GM03348 (cell line): ENCODE measurements at regions not wholly inside any gene's neighbourhood (a gene's known extent, or its start where the extent isn't known, plus 50 kb on each side); places are given as distances from the start of the nearest gene placed in this dataset.

Source experiments
- DNase-seq: peaks from one replicate; pipeline ENCODE4 v3.0.0; 2012; ENCODE audit warnings: low spot score

DNA sequence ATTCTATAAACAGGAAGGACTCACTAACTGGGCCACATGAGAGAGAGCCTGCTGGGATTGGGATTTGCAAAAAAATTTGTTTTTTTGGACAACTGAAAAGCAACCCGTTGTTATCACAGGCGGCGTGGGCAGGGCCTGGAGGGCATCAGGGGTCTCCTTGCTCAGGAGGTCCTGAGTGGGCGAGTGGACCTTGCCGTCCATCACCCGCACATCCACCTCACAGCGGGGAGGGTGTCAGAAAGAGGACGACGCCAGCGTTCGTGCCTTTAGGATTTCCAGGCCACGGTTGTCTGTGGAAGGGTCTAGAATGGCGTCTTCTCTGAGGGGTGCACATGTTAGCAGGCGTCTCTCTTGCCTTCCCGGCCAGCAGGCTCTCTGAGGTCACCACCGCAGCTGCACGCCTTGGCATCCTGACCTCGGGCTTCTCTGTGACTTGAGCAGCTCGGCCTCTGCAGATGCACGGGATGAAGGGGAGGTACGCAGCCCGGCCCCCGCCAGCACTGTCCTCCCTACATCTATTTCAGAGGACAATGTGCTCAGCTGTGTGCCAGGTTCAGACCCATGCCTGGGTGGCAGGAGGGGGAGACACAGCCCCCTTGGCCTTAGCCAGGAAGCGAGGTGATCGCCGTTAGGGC, 749.5 kb downstream of the BRD1 start:
- DNase-seq, result no peak

DNA sequence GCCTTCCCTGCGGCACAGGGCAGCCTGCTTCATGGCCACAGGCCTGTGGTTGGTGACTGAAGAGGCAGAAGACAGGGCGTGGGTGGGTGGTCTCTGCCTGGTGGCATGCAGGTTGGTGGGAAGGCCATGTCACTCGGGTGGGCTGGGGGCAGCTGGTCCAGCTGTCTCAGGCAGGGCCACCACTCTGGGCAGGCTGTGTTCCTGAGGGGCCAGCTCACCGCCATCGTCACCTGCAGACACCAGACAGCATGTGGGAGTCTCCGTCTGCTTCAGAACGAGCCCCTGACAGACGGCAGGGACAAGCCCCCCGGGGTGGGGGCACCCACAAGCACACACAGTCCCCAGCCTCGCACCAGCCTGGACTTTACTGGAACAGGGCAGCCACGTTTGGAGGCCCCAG, 750.1 kb downstream of the BRD1 start:
- no peak for DNase-seq

DNA sequence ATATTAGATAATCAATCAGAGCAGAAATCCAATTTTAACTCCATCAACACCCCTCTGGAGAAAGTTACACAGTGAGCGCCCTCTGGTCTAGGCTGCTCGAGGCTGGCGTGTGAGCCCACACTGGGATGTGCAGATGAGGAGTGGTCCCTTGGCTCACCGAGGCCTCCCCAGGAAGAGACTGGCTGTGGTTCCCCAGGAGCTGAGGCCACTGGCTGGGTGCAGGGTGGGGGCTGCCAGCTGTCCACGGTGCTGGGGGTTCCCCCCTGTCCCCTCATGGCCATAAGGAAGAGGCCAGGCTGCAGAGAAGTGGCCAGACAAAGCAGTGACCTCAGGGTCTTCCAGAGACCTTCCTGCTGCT, 750.7 kb downstream of the BRD1 start:
- DNase-seq, result no peak

DNA sequence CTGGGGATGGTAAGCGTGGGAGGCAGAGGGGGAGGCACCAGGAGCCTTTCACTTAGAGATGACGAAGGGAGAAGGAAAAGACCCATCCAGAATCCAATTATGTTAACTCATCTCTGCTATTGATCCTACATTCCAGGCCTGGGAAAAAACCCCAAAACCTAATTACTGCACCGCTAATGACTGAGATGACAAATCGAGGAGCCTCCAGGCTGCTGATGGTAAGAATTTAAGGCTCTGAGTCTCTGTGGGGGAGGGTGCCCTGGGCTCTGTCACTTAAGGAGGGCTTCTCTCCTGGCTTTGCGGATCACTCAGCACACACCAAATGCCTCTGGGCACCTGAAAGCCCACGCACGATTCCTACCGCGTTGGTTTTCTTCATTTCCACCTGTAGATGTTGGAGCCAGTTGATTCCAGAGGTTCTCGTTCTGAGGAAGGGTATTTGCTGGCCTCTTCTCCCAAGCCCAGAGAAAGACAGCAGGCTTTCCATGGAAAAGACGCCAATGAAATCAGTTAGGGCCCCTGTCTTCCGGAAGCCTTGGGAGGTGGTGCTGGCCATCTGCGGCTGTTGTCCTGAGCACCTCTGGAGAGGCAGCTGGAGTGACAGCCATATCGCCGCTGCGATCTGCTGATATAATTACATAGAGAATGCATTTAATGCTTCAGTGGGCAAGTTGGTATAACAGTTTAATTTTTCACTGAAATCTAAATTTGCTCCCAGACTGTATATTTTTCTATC, 751.2 kb downstream of the BRD1 start:
- no peak for DNase-seq

DNA sequence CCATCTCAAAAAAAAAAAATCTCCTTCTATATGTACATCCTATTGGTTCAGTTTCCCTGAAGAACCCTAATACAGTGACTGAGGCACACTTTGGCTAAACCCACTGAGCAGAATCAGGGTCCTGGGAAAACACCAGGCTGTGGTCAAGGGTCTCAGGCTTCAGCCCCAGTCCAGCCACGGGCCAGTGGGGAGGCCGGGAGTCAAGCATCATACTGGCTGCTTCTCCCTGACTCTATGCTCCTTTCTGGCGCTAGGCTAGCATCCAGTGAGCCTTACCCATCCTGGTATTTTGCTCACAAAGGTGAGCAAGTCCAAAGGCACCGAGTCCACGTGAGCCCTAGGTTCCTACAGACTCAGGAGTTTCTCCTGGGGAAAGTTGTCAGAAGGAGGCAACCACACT, 752.5 kb downstream of the BRD1 start:
- DNase-seq, result no peak

DNA sequence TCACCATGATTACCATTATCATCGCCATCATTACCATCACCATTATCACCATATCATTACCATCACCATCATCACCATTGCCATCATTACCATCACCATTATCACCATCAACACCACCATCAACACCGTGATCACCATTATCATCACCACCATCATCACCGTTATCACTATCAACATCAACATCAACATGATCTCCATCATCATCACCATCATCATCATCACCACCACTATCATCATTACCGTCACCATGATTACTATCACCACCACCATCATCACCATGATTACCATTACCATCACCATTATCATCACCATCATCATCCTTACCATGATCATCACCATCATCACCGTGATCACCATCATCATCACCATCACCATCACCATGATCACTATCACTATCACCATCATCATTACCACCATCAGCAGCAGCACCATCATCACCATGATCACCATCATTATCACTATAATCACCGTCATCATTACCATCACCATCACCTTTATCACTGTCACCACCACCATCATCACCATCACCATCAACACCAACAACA, 753.7 kb downstream of the BRD1 start:
- DNase-seq, result no peak

DNA sequence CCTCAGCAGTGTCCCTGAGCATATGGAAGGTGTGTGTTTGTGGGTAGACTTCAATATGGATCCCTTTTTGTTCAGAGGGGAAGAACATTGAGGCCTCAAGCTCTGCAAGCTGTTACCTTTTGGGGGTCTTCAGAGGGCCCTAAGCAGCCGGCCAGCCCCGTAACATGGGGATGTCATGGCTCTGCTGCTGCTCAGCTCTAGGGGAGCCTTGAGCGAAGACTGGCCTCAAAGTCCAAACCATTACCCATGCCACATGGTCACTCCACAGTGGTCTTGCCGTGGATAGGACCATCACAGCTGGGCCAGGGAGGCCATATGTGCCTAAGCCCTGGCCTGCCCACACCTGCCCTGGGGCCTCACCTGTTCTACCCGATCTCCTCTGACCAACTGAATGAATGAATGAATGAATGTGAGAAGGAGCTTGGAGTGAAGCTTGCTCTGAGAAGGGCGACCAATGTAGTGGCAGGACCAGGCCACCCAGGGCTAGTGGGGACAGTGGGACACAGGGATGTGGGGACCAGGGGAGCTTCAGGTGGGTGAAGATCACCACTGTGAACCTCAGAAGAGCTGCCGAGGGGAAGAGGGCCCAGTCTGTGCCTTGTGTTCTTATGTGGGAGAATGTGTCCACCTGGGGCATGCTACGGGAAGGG, 754.6 kb downstream of the BRD1 start:
- no peak for DNase-seq

DNA sequence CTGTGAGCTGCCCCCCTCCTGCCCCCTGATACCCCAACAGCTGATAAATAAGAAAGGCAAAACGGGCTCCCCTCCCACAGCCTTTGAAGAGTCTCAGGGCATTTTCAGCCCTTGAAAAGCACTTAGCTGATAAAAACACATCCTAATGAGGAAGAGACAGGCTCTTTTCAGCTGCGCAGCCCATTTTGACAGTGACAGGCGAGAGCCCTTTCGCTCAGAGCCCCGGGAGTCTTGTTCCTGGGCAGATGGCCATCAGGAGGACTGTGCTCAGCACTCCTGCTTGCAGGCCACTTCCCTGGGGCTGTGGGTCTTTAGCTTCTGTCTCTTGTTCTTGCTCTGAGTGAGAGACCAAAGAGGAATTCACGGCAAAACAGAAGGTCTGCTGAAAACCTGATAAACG, 757.2 kb downstream of the BRD1 start:
- DNase-seq, result no peak

DNA sequence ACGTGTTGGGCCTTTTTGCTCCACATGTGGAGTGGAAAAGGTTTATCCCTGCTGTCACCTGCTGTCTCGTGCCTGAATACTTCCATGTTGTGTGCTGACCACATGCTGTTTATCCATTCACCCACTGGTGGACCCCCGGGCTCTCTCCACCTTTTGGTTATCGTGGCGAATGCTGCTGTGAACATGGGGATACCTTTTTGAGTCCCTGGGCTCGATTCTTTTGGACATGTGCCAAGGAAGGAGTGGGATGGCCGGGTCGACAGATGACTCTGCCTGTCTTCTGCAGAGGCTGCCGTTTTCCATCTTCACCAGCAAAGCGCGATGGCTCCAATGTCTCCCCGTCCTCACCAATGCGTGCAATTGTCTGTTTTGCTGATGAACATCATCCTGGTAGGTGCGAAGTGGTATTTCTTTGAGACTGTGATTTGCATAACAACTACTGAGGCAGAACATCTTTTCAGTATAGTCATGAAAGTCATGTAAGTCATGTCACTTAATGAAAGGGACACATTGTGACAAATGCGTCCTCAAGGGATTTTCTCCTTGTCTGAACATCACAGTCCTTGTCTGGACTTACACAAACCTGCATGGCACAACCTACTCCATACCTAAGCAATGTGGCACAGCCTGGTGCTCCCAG, 758.7 kb downstream of the BRD1 start:
- DNase-seq, result no peak

DNA sequence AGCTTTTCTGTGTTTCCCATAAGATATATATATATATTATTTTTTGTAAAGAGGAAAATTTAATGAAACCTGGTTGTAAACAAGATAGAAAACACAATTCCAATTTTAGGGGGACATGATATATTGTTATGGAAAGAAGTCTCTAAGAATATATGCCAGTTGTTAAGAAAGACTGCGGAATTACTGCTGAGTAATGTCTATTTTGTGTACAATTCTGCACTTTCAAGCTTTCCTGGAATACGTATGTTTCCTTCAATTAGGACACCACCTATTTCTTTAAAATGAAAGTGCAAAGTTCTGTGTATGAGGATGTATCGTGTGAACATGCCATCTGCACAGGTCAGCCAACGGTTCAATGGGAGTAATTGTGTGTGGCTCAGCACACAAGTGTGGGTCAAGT, 760.2 kb downstream of the BRD1 start:
- DNase-seq, result no peak

DNA sequence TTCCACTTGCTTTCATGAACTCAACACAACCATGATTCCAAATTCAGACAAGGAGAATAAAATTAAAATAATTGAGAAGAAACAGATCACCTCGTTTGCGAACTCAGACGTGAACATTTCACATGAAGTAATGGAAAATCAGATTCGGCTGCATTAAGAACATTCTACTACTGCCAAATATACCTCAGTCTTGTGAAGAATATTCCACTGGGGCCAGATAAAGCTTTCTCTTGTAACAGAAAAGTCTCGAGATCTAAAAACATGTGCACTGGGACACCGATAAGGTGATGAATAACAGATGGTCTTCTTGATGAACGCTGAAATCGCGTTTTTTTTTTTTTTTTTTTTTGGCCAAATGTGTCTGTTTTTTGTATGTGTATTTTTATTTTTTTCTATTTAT, 761.1 kb downstream of the BRD1 start:
- DNase-seq, result no peak

DNA sequence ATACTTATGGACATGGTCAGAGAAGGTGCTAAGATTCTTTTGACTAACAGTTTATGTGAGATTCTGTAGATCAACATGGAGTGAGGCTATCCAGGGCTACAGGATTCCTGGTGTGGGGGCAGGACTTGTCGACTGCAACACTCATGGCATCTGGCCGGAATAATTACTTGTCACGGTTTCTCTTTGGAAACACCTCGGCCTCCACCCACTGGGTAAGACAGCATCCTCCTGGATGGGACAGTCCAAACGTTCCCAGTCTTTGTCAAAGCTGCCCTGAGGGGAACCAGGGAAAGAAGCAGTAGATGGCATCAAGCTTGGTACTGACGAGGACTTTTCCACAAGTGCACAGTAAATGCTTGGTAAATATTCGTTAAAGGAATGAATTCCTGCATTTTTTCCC, 762.8 kb downstream of the BRD1 start:
- no peak for DNase-seq

DNA sequence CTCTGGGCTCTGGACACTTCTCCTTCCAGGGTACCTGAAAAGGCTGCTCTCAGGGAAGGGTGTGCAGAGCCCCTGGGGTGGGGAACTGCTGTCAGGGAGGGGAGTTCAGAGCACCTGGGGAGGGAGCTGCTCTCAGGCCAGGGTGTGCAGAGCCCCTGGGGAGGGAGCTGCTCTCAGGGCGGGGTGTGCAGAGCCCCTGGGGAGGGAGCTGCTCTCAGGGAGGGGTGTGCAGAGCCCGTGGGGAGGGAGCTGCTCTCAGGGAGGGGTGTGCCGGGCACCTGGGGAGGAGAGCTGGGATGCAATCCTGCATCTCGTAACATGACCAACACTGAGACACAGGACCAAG, 764.2 kb downstream of the BRD1 start:
- DNase-seq, result no peak

DNA sequence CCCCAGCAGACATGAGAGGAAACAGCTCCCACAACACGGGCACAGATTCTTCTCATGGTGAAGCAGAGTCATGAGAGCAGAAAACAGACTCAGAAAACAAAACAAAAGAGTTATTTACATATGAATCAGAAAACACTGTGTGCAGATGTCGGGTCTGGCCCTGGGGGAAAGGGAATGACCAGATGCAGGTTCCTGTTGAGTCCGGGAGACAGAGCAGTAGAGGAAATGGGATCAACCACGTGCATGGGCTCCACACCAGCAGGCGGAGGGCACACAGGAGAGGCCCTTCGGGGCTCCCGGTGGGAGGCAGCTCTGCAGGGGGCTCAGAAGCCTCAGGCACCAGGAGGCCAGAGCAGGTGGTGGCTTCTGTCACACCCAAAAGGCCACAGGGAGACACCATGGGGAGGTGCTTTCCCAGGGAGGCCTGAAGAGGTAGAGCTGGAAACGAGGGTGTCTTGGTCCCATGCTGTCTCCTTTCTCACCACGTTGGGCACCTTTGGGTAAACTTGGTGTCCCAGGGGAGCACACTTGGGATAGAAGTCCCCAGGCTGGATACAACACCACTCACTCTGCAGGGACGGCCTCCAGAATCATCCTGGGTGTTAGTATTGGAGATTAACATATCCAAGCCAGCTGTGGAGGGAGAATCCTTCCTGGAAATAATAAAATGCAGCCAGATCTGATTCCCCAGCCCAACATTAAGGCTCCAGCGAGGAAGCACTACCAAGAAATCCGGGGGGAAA, 764.7 kb downstream of the BRD1 start:
- DNase-seq, result no peak

DNA sequence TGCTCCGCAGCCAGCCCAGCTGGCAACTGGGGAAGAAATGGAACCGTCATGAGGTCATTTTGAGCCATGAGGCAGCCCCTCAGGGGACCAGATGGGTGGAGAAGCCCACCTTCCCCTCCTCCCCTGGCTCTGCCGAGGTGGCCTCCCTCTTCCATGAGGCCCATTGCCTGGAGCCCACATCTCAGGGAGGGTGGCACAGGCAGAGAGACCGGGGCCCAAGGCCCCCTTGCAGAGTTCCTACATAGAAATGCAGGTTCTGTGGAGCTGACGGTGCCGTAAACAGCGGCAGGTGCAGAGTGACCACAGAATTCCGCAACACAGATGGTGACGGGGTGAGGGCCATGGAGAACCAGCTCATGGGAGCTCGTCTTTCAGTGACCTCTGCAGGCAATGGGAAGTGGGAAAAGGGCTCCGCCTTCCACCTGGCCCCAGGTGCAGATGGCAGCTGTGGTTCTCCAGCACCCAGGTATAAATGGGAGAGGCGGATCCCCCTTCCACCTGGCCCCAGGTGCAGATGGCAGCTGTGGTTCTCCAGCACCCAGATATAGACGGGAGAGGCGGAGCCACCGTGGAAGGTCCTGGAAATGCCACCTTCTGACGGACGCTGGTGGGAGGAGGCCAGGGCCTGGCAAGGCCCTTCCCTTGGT, 765.4 kb downstream of the BRD1 start:
- no peak for DNase-seq

DNA sequence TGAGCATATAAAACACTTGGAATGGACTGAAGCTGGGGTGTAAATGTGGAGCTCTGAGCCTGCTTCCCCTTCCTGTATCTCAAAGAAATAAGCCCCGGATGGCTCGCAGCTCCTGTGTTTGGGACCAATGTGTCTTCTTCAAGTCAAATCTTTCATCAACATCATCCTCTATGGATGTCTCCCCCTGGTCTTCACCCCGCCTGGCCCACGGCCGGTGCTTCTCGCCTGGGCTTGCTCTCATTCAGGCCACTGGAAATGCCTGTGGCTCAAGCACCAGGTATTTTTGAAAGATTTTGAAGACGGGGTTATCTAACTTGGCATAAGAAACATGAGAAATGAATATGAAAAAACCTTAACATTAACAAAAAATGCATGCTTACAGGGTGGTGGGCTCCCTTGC, 769.8 kb downstream of the BRD1 start:
- no peak for DNase-seq

DNA sequence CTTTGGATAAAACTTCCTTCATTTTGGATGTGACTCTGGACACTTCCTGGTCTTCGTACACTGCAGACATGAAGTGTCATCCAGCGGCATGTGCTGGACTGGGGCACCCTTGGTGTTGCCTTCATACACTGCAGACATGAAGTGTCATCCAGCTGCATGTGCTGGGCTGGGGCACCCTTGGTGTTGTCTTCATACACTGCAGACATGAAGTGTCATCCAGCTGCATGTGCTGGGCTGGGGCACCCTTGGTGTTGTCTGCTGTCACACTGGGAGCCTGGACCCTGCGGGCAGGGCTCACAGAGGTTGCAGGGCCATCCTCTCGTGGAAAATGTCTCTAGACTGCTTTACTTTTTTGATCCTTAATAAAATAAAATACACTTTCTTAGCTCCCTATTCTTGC, 771.4 kb downstream of the BRD1 start:
- no peak for DNase-seq

DNA sequence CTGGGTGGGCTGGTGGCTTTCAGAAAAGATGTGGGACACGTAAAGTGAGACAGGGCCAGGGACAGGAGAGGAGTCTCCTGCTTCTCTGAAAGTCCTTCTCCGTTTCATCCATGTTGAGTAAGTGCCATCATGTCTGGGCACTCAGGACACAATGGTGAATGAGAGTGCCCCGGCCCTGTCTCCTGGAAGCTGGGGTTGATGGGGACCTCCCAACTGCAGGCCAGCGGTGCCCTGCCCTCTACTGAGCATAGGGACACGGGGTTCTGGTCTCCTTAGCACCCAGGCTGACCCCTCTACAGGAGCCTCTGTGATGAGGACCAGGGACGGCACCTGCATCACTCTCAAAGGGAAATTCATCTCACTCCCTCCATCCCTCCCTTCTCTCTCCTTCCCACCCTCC, 772.3 kb downstream of the BRD1 start:
- no peak for DNase-seq

DNA sequence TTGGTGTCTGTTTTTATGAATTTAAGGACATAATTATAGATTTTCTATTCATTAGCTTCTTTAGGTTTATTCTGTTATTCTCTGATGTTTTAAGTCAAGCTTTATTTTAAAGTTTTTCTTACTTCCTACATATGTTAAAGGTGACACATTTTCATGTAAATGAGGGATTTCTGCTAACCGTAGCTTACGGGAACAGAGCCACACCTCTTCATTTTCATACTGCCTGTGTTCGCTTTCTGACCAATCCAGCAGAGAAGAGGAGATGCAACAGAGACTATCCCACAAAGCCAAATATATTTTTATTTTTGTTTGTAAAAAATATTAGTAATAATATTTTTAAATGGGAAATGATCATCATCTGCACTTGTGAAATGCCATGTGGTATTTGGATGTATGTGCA, 774.1 kb downstream of the BRD1 start:
- DNase-seq, result no peak

DNA sequence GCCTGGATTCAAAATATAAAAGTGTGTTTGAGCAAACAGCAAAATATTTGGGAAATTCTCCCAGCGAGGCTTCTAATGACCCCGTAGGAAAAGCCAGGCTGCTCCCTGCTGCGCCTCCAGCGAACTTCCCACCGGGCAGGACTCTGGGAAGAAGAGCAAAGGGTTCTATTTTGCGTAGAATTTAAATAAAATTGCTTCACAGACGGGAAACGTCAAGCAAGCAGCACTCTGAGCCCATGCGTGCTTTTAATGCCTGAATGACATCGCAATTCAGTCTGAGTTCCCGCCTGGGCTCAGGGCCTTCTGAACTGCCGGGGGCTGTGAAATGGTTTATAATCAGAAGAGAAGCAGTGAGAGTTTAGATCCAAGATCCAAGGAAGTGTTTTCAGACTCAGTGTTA, 775.1 kb downstream of the BRD1 start:
- no peak for DNase-seq

DNA sequence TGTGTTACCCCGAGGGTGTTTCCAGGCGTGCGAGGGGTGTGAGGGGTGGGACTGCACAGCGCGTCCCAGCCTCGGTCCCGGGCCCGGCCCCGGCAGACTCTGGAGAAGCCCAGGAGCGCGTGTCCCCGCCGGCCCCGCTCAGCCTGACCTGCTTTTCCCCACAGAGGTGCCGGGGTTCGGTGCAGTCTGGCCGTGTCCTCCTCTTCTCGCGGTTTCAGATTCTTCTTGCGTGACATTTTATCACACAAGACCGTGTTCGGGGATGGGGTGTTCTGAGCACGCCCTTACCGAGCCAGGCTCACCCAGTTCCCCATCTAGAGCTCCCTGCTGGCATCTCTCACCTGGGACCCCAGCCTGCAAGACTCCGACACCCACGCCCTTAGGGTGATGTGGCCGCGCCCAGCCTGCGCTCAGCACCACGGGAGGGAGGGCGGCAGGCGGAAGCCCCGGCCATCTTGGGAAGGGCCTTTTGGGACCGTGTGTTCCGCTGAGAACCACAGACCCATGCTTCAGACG, 775.6 kb downstream of the BRD1 start:
- DNase-seq, result no peak
